OCI-LY7 (cell line): ENCODE measurements at regions not wholly inside any gene's neighbourhood (a gene's known extent, or its start where the extent isn't known, plus 50 kb on each side); places are given as distances from the start of the nearest gene placed in this dataset.

ENCODE experiments used
- BruUV-seq: library from RNA; stranded (reverse); fragments of 400-500 nt; replicated peaks from 2 replicates; lab custom pipeline; 2021; lab: Mats Ljungman, UMichigan
- CTCF ChIA-PET: fragments of 300-600 bp; sonication (Branson Sonifier 250); formaldehyde crosslinking; loops from one replicate; lab custom pipeline; 2022; ENCODE audit warnings: antibody characterized with exemption; ENCODE audit not compliant: unreplicated experiment; lab: Charles Lee
- POLR2A ChIA-PET: fragments of 300-600 bp; sonication (Branson Sonifier 250); formaldehyde crosslinking; loops from one replicate; lab custom pipeline; 2022; ENCODE audit warnings: antibody characterized with exemption; lab: Charles Lee
- DNase-seq: peaks from one replicate; pipeline ENCODE4 v3.0.0-alpha.2; 2015; ENCODE audit warnings: low spot score
- H2AFZ ChIP-seq: fragments of 200-600 bp; sonication (generic), shearing (Covaris generic); 2 replicates; pipeline ENCODE4 v1.6.1; 2014; ENCODE audit warnings: mild to moderate bottlenecking, antibody characterized with exemption, low read length, moderate library complexity
- H3K27ac ChIP-seq: fragments of 200-600 bp; sonication (generic); 2 replicates; pipeline ENCODE4 v1.5.1; 2014; ENCODE audit warnings: mixed run types, low read depth, mild to moderate bottlenecking, moderate library complexity, low read length, inconsistent platforms; ENCODE audit not compliant: poor library complexity, severe bottlenecking
- H3K36me3 ChIP-seq: fragments of 200-600 bp; sonication (generic); 2 replicates; pipeline ENCODE4 v1.6.1; 2014; ENCODE audit warnings: mild to moderate bottlenecking, antibody characterized with exemption, low read length, moderate library complexity, mixed read lengths; ENCODE audit not compliant: insufficient read depth
- H3K4me1 ChIP-seq: fragments of 200-600 bp; sonication (generic); 2 replicates; pipeline ENCODE4 v1.5.1; 2014; ENCODE audit warnings: mild to moderate bottlenecking, low read length; ENCODE audit not compliant: insufficient read depth, poor library complexity, severe bottlenecking
- H3K4me2 ChIP-seq: fragments of 200-600 bp; sonication (generic); 2 replicates; pipeline ENCODE4 v1.6.1; 2014; ENCODE audit warnings: mild to moderate bottlenecking, low read length
- H3K4me3 ChIP-seq: fragments of 200-600 bp; sonication (generic); 2 replicates; pipeline ENCODE4 v1.5.1; 2014; ENCODE audit warnings: mild to moderate bottlenecking, low read depth, low read length; ENCODE audit not compliant: poor library complexity, severe bottlenecking
- H3K79me2 ChIP-seq: fragments of 200-600 bp; sonication (generic); 2 replicates; pipeline ENCODE4 v1.6.1; 2016; ENCODE audit warnings: low read depth, mild to moderate bottlenecking, low read length, moderate library complexity, mixed read lengths; ENCODE audit not compliant: insufficient read depth
- H3K9me2 ChIP-seq: fragments of 200-600 bp; sonication (generic); 2 replicates; pipeline ENCODE4 v1.6.1; 2016; ENCODE audit warnings: mild to moderate bottlenecking, low read length, mixed read lengths; ENCODE audit not compliant: insufficient read depth
- H3K9me3 ChIP-seq: fragments of 200-600 bp; sonication (generic); 2 replicates; pipeline ENCODE4 v1.6.1; 2014; ENCODE audit warnings: mild to moderate bottlenecking, mixed run types, low read length, mixed read lengths
- H4K20me1 ChIP-seq: fragments of 200-600 bp; sonication (generic); 2 replicates; pipeline ENCODE4 v1.6.1; 2014; ENCODE audit warnings: mild to moderate bottlenecking, antibody characterized with exemption, low read length, moderate library complexity, mixed read lengths; ENCODE audit not compliant: insufficient read depth
- CTCF ChIP-seq: fragments of 200-600 bp; sonication (generic); conservative IDR thresholded peaks from 2 replicates; pipeline ENCODE4 v1.5.1; 2014; ENCODE audit warnings: mild to moderate bottlenecking, antibody characterized with exemption, low read length, moderate library complexity, mixed read lengths
- EZH2phosphoT487 ChIP-seq: fragments of 200-600 bp; sonication (generic); IDR thresholded peaks from 2 replicates; pipeline ENCODE4 v1.6.1; 2018; ENCODE audit warnings: low read depth, borderline replicate concordance, mild to moderate bottlenecking, mixed run types, antibody characterized with exemption, low read length, moderate library complexity, mixed read lengths
- intact Hi-C: fragments of 100-400 bp; cut with micrococcal nuclease; formaldehyde crosslinking; loops from one replicate; pipeline ENCODE4 v1.10.0; 2022; ENCODE audit not compliant: unreplicated experiment

GRCh38 chr2:59888015-59888414 is 665.4 kb downstream of the BCL11A start:
- DNase-seq: peak; percentile 85
- ChIA-PET CTCF (interaction anchor here (0.6 to 1.0 kb wide), 2 partner anchors 28 to 30 kb away, joined by 3 read pairs; no protein-coding TSS in a partner anchor), POLR2A (interaction anchor here (0.5 to 1.5 kb wide), 5 partner anchors 9 to 662 kb away, joined by 3 to 6 read pairs (median 5); no protein-coding TSS in a partner anchor)
- H3K4me3 ChIP-seq: no peak overlapping the region
- peak overlapping the region; percentile 51 for H3K27ac ChIP-seq
- H3K4me2 ChIP-seq: peak overlapping the region; percentile 53
- no peaks in the 10 kb centered on the region for H3K79me2 ChIP-seq
- intact Hi-C loops: loop anchor here (2.0 to 10.0 kb wide), 2 partner anchors 427 to 661 kb away; no protein-coding TSS in a partner anchor
- H3K36me3 ChIP-seq: no peaks in the 10 kb centered on the region
- peak overlapping the region; percentile 78 for H2AFZ ChIP-seq
- TF ChIP-seq EZH2phosphoT487 (no peak), CTCF (peak; percentile 59)
- no peaks in the 10 kb centered on the region for H3K9me2 ChIP-seq
- no TSS peak for BruUV-seq
- peaks cover 25% of the 10 kb centered on the region for H3K4me1 ChIP-seq
- H4K20me1 ChIP-seq: no peaks in the 10 kb centered on the region
- no peaks in the 10 kb centered on the region for H3K9me3 ChIP-seq

- TF ChIP-seq EZH2phosphoT487 (no peak), CTCF (no peak)
- Histone ChIP-seq H4K20me1 (no peaks in the 10 kb centered on the region), H3K4me3 (no peak overlapping the region), H2AFZ (peak overlapping the region; percentile 78), H3K27ac (peak overlapping the region; percentile 51), H3K9me2 (no peaks in the 10 kb centered on the region), H3K9me3 (no peaks in the 10 kb centered on the region), H3K79me2 (no peaks in the 10 kb centered on the region), H3K36me3 (no peaks in the 10 kb centered on the region), H3K4me2 (peak overlapping the region; percentile 53), H3K4me1 (peaks cover 25% of the 10 kb centered on the region)
- intact Hi-C loops: loop anchor here (10.0 kb wide), 1 partner anchor 427 kb away; no protein-coding TSS in a partner anchor
- no TSS peak for BruUV-seq
- ChIA-PET CTCF (no interaction called here), POLR2A (interaction anchor here (0.7 to 1.5 kb wide), 4 partner anchors 10 to 662 kb away, joined by 3 to 6 read pairs (median 5); no protein-coding TSS in a partner anchor)
- DNase-seq: no peak
Measured at GRCh38 chr2:59887366-59887765, 666.1 kb downstream of the BCL11A start.

- H4K20me1 ChIP-seq: no peaks in the 10 kb centered on the region
- H2AFZ ChIP-seq: peak overlapping the region; percentile 78; the same call in 1 of the 2 replicates
- no peaks in the 10 kb centered on the region for H3K9me2 ChIP-seq
- H3K36me3 ChIP-seq: no peaks in the 10 kb centered on the region
- no peaks in the 10 kb centered on the region for H3K9me3 ChIP-seq
- no peak overlapping the region for H3K4me2 ChIP-seq
- peaks cover 25% of the 10 kb centered on the region for H3K4me1 ChIP-seq
- H3K79me2 ChIP-seq: no peaks in the 10 kb centered on the region
- intact Hi-C loops: loop anchor here (10.0 kb wide), 1 partner anchor 428 kb away; no protein-coding TSS in a partner anchor
- H3K27ac ChIP-seq: no peak overlapping the region
- BruUV-seq: no TSS peak
- DNase-seq: no peak
- no peak overlapping the region for H3K4me3 ChIP-seq
- POLR2A ChIA-PET: no interaction called here
- CTCF ChIA-PET: no interaction called here
- TF ChIP-seq CTCF (no peak), EZH2phosphoT487 (no peak)
Measured at GRCh38 chr2:59886759-59887158, 666.7 kb downstream of the BCL11A start.
